Transverse colon (tissue), 4 donors: ENCODE measurements at regions not wholly inside any gene's neighbourhood (a gene's known extent, or its start where the extent isn't known, plus 50 kb on each side); places are given as distances from the start of the nearest gene placed in this dataset.
A peak's percentile ranks its signal among the peaks of the same experiment; 100 is the strongest.

ENCODE experiments used
- POLR2AphosphoS5 ChIP-seq, 3 donors: sonication (generic); formaldehyde crosslinking; IDR thresholded peaks; one replicate each; pipeline ENCODE4 v1.6.1; 2016; ENCODE audit warnings: antibody characterized with exemption in 3 of 3
- TF ChIP-seq, protein P1 (sequence below), 5 experiments: fragments of 200-600 bp in 3 of 5; fragments of 450-650 bp in 2 of 5; sonication (generic) in 3 of 5; IDR thresholded peaks; 1 replicate in 2 of 5; 2 replicates in 3 of 5; pipeline ENCODE4 v1.5.1; 2016 to 2017; ENCODE audit warnings: antibody characterized with exemption in 5 of 5, inconsistent platforms in 3 of 5, mild to moderate bottlenecking in 2 of 5, moderate library complexity in 1 of 5

DNA sequence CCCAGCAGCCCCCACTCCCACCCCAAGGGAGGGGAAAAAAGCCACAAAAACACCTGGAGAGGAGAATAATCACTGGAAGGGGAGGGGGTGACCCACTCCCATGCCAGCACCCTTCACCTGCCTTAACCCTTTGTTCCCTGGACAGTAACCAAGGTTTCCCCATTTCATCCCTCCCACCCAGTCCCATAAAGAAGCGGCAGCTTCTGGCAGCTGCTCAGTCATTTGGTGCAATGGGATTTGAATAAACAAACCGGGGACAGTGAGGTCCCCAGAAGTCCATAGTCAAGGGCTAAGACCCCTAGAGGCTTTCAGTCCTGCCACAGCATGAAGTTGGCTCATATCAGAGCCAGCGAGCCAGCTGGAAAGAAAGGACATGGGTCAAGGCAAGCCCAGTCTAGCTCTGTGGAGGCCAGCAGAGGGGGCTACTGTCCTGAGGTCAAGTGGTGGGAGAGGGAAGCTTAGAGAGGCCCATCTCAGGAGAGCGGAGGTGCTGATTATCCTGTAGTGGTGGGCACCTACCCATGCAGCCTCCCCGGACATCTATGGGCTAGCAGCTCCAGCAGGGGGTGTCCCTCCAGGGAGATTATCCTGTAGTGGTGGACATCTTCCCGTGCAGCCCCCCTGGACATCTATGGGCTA lies 58.9 kb upstream of the LBX1 start:
- TF ChIP-seq, protein P1, sequence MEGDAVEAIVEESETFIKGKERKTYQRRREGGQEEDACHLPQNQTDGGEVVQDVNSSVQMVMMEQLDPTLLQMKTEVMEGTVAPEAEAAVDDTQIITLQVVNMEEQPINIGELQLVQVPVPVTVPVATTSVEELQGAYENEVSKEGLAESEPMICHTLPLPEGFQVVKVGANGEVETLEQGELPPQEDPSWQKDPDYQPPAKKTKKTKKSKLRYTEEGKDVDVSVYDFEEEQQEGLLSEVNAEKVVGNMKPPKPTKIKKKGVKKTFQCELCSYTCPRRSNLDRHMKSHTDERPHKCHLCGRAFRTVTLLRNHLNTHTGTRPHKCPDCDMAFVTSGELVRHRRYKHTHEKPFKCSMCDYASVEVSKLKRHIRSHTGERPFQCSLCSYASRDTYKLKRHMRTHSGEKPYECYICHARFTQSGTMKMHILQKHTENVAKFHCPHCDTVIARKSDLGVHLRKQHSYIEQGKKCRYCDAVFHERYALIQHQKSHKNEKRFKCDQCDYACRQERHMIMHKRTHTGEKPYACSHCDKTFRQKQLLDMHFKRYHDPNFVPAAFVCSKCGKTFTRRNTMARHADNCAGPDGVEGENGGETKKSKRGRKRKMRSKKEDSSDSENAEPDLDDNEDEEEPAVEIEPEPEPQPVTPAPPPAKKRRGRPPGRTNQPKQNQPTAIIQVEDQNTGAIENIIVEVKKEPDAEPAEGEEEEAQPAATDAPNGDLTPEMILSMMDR (IDR thresholded peaks at IDR 0.05): peak in 1 of 5 experiments; percentile 16
- no peak for TF ChIP-seq POLR2AphosphoS5 (IDR thresholded peaks at IDR 0.05)
